ENCODE measurements at regions not wholly inside any gene's neighbourhood (a gene's known extent, or its start where the extent isn't known, plus 50 kb on each side); places are given as distances from the start of the nearest gene placed in this dataset.
"Not testable (repeated sequence)": the region's sequence is repeated elsewhere in the genome, so short reads cannot be mapped to it uniquely, and the experiment has no call there.

DNA sequence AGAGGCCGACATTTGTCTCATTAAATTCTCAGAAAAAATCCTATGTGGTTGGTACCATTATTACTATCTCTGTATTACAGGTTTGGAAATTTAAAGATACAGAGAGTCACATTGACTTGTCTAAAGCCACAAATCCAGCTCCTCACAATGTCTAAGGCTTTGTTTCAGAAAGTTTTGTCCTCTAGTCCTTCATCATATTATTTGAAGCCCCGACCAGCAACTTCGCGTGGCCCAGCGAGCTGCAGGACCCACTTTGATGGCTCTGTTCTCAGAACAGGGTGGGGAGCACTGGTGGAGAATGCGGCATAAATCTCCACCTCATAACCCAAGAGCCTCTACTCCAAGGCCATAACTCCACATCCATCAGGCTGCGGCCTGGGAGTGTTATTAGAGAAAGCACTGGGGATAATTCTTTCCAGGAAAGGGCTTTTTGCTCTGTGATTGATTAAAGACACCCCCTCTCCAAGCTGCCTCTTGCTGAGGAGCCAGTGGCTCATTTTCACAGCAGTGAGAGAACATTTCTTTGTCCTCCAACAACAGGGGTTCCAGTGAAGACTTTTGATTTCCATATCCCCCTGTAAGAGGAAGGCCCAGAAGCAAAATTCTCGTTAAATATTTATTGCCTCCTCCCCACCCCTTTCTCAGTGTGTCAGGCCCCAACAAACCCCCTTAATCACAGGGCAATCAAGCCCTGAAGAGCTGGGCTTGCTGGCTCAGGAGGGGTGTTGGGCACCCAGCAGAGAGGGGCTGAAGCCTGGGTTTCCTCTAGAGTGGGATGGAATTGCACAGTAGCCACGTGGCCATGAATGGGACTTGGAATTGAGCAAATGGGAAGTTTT lies 113.7 kb upstream of the CDH11 start:
- Mint-ChIP-seq H3K4me1 (ENCODE audit: low read depth) (no peaks in the 10 kb centered on the region), H3K36me3 (ENCODE audit: low read depth) (no peaks in the 10 kb centered on the region), H3K4me3 (no peak overlapping the region), H3K27ac (no peak overlapping the region), H3K9me3 (peaks cover 32% of the 10 kb centered on the region), H3K27me3 (ENCODE audit: insufficient read depth) (no peaks in the 10 kb centered on the region)
- intact Hi-C loops (cut with micrococcal nuclease) = no loop called here
- no peak for DNase-seq (ENCODE audit: low spot score)

- H3K4me3 Mint-ChIP-seq; intact Hi-C loops (cut with micrococcal nuclease); DNase-seq (ENCODE audit: low spot score); H3K27me3 Mint-ChIP-seq (ENCODE audit: insufficient read depth); H3K4me1 Mint-ChIP-seq (ENCODE audit: low read depth); H3K36me3 Mint-ChIP-seq (ENCODE audit: low read depth); H3K27ac Mint-ChIP-seq: not testable (repeated sequence)
- peaks cover 29% of the 10 kb centered on the region for H3K9me3 Mint-ChIP-seq
Measured at GRCh38 chr16:65234721-65235320, 113.0 kb upstream of the CDH11 start.

GRCh38 chr16:65229191-65229662 lies 107.4 kb upstream of the CDH11 start:
- Mint-ChIP-seq H3K36me3 (ENCODE audit: low read depth) (no peaks in the 10 kb centered on the region), H3K27ac (no peak overlapping the region), H3K4me3 (no peak overlapping the region), H3K4me1 (ENCODE audit: low read depth) (no peaks in the 10 kb centered on the region), H3K9me3 (peaks cover 23% of the 10 kb centered on the region), H3K27me3 (ENCODE audit: insufficient read depth) (no peaks in the 10 kb centered on the region)
- intact Hi-C loops (cut with micrococcal nuclease) = no loop called here
- no peak for DNase-seq (ENCODE audit: low spot score)

GRCh38 chr16:65227150-65227835 lies 105.4 kb upstream of the CDH11 start:
- Mint-ChIP-seq H3K4me1 (ENCODE audit: low read depth) (no peaks in the 10 kb centered on the region), H3K27me3 (ENCODE audit: insufficient read depth) (no peaks in the 10 kb centered on the region), H3K4me3 (no peak overlapping the region), H3K27ac (no peak overlapping the region), H3K9me3 (peaks cover 14% of the 10 kb centered on the region), H3K36me3 (ENCODE audit: low read depth) (no peaks in the 10 kb centered on the region)
- no peak for DNase-seq (ENCODE audit: low spot score)
- intact Hi-C loops (cut with micrococcal nuclease) = no loop called here

- H3K4me1 Mint-ChIP-seq (ENCODE audit: low read depth) = no peaks in the 10 kb centered on the region
- H3K27ac Mint-ChIP-seq = no peak overlapping the region
- H3K9me3 Mint-ChIP-seq = peaks cover 3% of the 10 kb centered on the region
- no peaks in the 10 kb centered on the region for H3K36me3 Mint-ChIP-seq (ENCODE audit: low read depth)
- H3K4me3 Mint-ChIP-seq = no peak overlapping the region
- H3K27me3 Mint-ChIP-seq (ENCODE audit: insufficient read depth) = no peaks in the 10 kb centered on the region
- DNase-seq (ENCODE audit: low spot score) = no peak
- intact Hi-C loops (cut with micrococcal nuclease) = no loop called here
Measured at GRCh38 chr16:65226077-65226476, 104.2 kb upstream of the CDH11 start.

DNA sequence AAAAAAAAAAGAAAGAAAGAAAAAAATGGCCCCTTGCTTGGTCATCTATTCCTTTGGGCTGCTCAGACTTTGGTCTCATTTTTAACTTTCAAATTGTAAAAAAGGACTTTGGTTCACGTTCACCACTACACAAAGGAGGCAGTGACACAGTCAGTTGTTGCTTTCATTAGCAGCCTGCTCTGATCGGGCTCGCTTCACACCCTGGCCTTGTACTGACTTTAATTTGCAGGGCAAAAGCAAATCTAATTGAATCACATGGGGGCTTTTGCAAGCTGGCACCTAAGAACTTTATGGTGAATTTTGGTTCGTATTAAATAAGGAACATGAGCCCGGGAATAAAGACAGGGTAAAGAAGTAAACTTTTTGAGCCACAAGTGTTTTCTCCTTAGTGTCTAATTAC lies 103.6 kb upstream of the CDH11 start:
- intact Hi-C loops (cut with micrococcal nuclease) = no loop called here
- Mint-ChIP-seq H3K27ac (no peak overlapping the region), H3K9me3 (peaks cover 3% of the 10 kb centered on the region), H3K27me3 (ENCODE audit: insufficient read depth) (no peaks in the 10 kb centered on the region), H3K4me1 (ENCODE audit: low read depth) (no peaks in the 10 kb centered on the region), H3K4me3 (no peak overlapping the region), H3K36me3 (ENCODE audit: low read depth) (no peaks in the 10 kb centered on the region)
- no peak for DNase-seq (ENCODE audit: low spot score)

DNA sequence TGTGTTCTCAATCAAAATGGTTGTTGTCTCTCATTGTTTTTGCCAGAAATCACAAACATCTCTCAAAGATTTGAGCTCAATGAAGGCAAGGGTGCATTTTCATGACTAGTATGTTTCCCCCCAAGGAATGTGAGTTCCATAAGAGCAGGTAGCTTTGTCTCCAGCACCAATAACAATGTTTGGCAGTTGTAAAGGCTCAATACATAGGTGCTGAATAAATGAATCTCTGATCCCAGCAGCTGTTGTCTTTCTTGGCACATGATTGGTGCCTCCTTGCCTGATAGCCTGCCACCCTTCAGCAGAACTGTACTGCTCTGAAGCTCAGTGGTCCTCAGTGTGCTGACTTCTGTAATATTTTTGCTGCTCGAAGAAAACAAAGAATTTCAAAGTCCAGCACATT lies 103.1 kb upstream of the CDH11 start:
- intact Hi-C loops (cut with micrococcal nuclease) = no loop called here
- no peaks in the 10 kb centered on the region for H3K36me3 Mint-ChIP-seq (ENCODE audit: low read depth)
- no peak overlapping the region for H3K4me3 Mint-ChIP-seq

GRCh38 chr16:65224471-65224870 lies 102.6 kb upstream of the CDH11 start:
- no peak for DNase-seq (ENCODE audit: low spot score)
- H3K4me3 Mint-ChIP-seq = no peak overlapping the region
- no peaks in the 10 kb centered on the region for H3K4me1 Mint-ChIP-seq (ENCODE audit: low read depth)
- H3K36me3 Mint-ChIP-seq (ENCODE audit: low read depth) = no peaks in the 10 kb centered on the region
- no peak overlapping the region for H3K27ac Mint-ChIP-seq
- intact Hi-C loops (cut with micrococcal nuclease) = no loop called here
- no peaks in the 10 kb centered on the region for H3K27me3 Mint-ChIP-seq (ENCODE audit: insufficient read depth)
- no peaks in the 10 kb centered on the region for H3K9me3 Mint-ChIP-seq

More for the DNA sequence above, 103.1 kb upstream of the CDH11 start:
- Mint-ChIP-seq H3K27me3 (ENCODE audit: insufficient read depth) (no peaks in the 10 kb centered on the region), H3K9me3 (no peaks in the 10 kb centered on the region), H3K27ac (no peak overlapping the region), H3K4me1 (ENCODE audit: low read depth) (no peaks in the 10 kb centered on the region)
- DNase-seq (ENCODE audit: low spot score) = no peak

- no peak overlapping the region for H3K27ac Mint-ChIP-seq
- no peaks in the 10 kb centered on the region for H3K9me3 Mint-ChIP-seq
- H3K4me3 Mint-ChIP-seq = no peak overlapping the region
- no peak for DNase-seq (ENCODE audit: low spot score)
- H3K4me1 Mint-ChIP-seq (ENCODE audit: low read depth) = no peaks in the 10 kb centered on the region
- no peaks in the 10 kb centered on the region for H3K27me3 Mint-ChIP-seq (ENCODE audit: insufficient read depth)
- no peaks in the 10 kb centered on the region for H3K36me3 Mint-ChIP-seq (ENCODE audit: low read depth)
- intact Hi-C loops (cut with micrococcal nuclease) = no loop called here
Measured at GRCh38 chr16:65223335-65223734, 101.5 kb upstream of the CDH11 start.

GRCh38 chr16:65222536-65222935 lies 100.7 kb upstream of the CDH11 start:
- DNase-seq (ENCODE audit: low spot score) = no peak
- H3K9me3 Mint-ChIP-seq = no peaks in the 10 kb centered on the region
- H3K27ac Mint-ChIP-seq = no peak overlapping the region
- no peaks in the 10 kb centered on the region for H3K27me3 Mint-ChIP-seq (ENCODE audit: insufficient read depth)
- no peaks in the 10 kb centered on the region for H3K4me1 Mint-ChIP-seq (ENCODE audit: low read depth)
- no peak overlapping the region for H3K4me3 Mint-ChIP-seq
- intact Hi-C loops (cut with micrococcal nuclease) = no loop called here
- H3K36me3 Mint-ChIP-seq (ENCODE audit: low read depth) = no peaks in the 10 kb centered on the region

DNA sequence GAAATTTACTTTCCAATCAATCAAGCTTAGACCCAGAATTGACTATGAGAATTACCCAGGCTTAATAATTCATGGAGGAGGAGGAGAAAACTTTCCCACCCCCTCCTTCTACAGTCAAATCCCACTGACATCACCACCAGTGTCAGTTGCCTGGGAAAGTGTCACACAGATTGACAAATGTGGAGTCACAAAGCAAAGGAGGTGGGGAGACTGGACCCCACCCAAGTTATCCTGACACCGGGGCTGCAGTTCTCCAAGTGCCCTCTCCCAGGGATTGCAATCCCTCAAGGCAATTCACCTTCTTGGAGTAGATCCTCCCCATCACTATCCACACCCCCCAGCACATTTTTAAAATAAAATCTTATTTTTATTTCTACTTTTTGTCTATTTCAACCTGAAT lies 100.2 kb upstream of the CDH11 start:
- DNase-seq (ENCODE audit: low spot score) = no peak
- Mint-ChIP-seq H3K4me3 (no peak overlapping the region), H3K4me1 (ENCODE audit: low read depth) (no peaks in the 10 kb centered on the region), H3K27me3 (ENCODE audit: insufficient read depth) (no peaks in the 10 kb centered on the region), H3K36me3 (ENCODE audit: low read depth) (no peaks in the 10 kb centered on the region), H3K27ac (no peak overlapping the region), H3K9me3 (no peaks in the 10 kb centered on the region)
- intact Hi-C loops (cut with micrococcal nuclease) = no loop called here

- Mint-ChIP-seq H3K4me3 (no peak overlapping the region), H3K27ac (no peak overlapping the region), H3K27me3 (ENCODE audit: insufficient read depth) (no peaks in the 10 kb centered on the region), H3K36me3 (ENCODE audit: low read depth) (no peaks in the 10 kb centered on the region), H3K9me3 (no peaks in the 10 kb centered on the region), H3K4me1 (ENCODE audit: low read depth) (no peaks in the 10 kb centered on the region)
- no peak for DNase-seq (ENCODE audit: low spot score)
- intact Hi-C loops (cut with micrococcal nuclease) = no loop called here
Measured at GRCh38 chr16:65219786-65220185, 97.9 kb upstream of the CDH11 start.

GRCh38 chr16:65218348-65218747 lies 96.5 kb upstream of the CDH11 start:
- DNase-seq (ENCODE audit: low spot score) = no peak
- H3K9me3 Mint-ChIP-seq = no peaks in the 10 kb centered on the region
- no peak overlapping the region for H3K4me3 Mint-ChIP-seq
- no peaks in the 10 kb centered on the region for H3K4me1 Mint-ChIP-seq (ENCODE audit: low read depth)
- no peak overlapping the region for H3K27ac Mint-ChIP-seq
- no peaks in the 10 kb centered on the region for H3K27me3 Mint-ChIP-seq (ENCODE audit: insufficient read depth)
- no peaks in the 10 kb centered on the region for H3K36me3 Mint-ChIP-seq (ENCODE audit: low read depth)
- intact Hi-C loops (cut with micrococcal nuclease) = no loop called here
